Chondrocyte (in vitro differentiated cells): ENCODE measurements at regions not wholly inside any gene's neighbourhood (a gene's known extent, or its start where the extent isn't known, plus 50 kb on each side); places are given as distances from the start of the nearest gene placed in this dataset.

Source experiments
- DNase-seq: peaks from one replicate; pipeline ENCODE4 v3.0.0; 2021; ENCODE audit warnings: mixed read lengths, low spot score
- H3K27ac Mint-ChIP-seq: one replicate; pipeline ENCODE4 v1.8.0; 2021; ENCODE audit warnings: mild to moderate bottlenecking, moderate library complexity, mixed read lengths; ENCODE audit not compliant: unreplicated experiment
- H3K27me3 Mint-ChIP-seq: 2 replicates; pipeline ENCODE4 v1.8.0; 2021; ENCODE audit warnings: low read depth, mixed read lengths
- H3K36me3 Mint-ChIP-seq: 2 replicates; pipeline ENCODE4 v1.8.0; 2021; ENCODE audit warnings: low read depth, mixed read lengths
- H3K4me1 Mint-ChIP-seq: 2 replicates; pipeline ENCODE4 v1.8.0; 2021; ENCODE audit warnings: low read depth, mild to moderate bottlenecking, mixed read lengths
- H3K4me3 Mint-ChIP-seq: one replicate; pipeline ENCODE4 v1.8.0; 2021; ENCODE audit warnings: mild to moderate bottlenecking, moderate library complexity, mixed read lengths; ENCODE audit not compliant: unreplicated experiment
- H3K9me3 Mint-ChIP-seq: 2 replicates; pipeline ENCODE4 v1.8.0; 2021; ENCODE audit warnings: low read depth, mixed read lengths
- TF ChIP-seq, protein P1 (sequence below): fragments of 200-600 bp; sonication (generic); IDR thresholded peaks from 2 replicates; pipeline ENCODE4 v1.5.0; 2021; ENCODE audit warnings: antibody characterized with exemption, mild to moderate bottlenecking, moderate library complexity

DNA sequence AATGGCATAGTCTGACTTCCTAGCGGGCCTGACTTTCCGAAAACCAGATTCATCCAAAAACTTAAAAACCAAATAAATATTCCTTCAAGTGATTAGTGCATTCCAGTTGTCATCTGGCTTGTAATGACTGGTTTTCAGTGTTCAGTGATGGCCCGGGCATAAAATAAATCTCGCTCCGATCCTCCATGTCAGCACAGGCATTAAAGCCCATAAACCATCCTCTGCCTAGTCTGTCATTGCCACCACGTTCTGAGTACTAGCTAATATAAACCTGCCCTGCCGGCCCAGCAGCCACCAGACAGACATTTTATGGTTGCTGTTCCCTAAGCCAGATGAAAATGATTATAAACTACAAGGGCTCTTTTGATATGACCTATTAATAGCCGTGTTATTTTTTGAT lies 232.3 kb upstream of the GMDS start:
- Mint-ChIP-seq H3K4me3 (peak overlapping the region; percentile 18), H3K27ac (peak overlapping the region; percentile 96), H3K36me3 (no peaks in the 10 kb centered on the region), H3K4me1 (peaks cover 56% of the 10 kb centered on the region), H3K9me3 (peaks cover 11% of the 10 kb centered on the region), H3K27me3 (no peaks in the 10 kb centered on the region)
- no peak for DNase-seq
- TF ChIP-seq, protein P1, sequence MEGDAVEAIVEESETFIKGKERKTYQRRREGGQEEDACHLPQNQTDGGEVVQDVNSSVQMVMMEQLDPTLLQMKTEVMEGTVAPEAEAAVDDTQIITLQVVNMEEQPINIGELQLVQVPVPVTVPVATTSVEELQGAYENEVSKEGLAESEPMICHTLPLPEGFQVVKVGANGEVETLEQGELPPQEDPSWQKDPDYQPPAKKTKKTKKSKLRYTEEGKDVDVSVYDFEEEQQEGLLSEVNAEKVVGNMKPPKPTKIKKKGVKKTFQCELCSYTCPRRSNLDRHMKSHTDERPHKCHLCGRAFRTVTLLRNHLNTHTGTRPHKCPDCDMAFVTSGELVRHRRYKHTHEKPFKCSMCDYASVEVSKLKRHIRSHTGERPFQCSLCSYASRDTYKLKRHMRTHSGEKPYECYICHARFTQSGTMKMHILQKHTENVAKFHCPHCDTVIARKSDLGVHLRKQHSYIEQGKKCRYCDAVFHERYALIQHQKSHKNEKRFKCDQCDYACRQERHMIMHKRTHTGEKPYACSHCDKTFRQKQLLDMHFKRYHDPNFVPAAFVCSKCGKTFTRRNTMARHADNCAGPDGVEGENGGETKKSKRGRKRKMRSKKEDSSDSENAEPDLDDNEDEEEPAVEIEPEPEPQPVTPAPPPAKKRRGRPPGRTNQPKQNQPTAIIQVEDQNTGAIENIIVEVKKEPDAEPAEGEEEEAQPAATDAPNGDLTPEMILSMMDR, result no peak

DNA sequence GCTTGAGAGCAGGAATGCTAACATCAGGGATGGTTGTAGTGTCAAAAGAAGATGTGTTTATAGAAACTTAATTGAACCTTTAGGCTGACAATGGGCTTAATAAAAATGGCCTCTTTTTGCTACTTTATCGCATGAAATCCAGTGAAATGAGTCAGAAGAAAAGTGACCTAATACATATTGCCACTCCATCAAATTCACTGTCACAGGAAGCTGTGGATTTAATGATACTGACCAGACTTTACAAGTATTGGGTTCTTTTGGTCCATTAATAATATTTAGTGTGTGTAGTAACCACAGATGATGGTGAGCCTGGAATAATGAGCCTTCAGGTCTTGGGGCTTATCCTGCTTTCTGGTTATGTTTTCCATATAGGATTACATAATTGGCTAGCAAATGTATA lies 231.8 kb upstream of the GMDS start:
- Mint-ChIP-seq H3K4me3 (no peak overlapping the region), H3K9me3 (peaks cover 9% of the 10 kb centered on the region), H3K27ac (peak overlapping the region; percentile 96), H3K27me3 (no peaks in the 10 kb centered on the region), H3K4me1 (peaks cover 56% of the 10 kb centered on the region), H3K36me3 (no peaks in the 10 kb centered on the region)
- no peak for DNase-seq
- TF ChIP-seq, protein P1, result no peak

DNA sequence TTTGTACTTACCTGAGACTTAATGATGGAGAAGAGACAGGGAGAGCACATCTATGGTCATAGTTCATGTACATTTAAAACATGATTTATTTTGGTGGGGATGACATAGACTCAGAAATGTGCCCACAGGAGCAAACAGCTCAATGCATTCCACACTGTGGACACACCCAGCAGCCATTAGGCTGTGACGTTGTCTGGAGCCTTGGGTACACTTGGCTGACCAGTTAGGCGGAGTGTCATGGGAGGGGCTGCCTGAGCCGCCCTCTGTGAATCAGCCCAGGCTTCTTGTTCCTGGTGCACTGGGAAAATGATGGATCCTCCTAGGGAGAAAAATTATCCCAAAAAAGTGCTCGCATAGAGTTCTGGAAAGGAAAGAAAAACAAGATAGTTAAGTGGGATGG lies 231.0 kb upstream of the GMDS start:
- Mint-ChIP-seq H3K4me3 (peak overlapping the region; percentile 31), H3K9me3 (peaks cover 6% of the 10 kb centered on the region), H3K27me3 (no peaks in the 10 kb centered on the region), H3K27ac (peak overlapping the region; percentile 96), H3K4me1 (peaks cover 56% of the 10 kb centered on the region), H3K36me3 (no peaks in the 10 kb centered on the region)
- no peak for DNase-seq
- TF ChIP-seq, protein P1, result no peak

DNA sequence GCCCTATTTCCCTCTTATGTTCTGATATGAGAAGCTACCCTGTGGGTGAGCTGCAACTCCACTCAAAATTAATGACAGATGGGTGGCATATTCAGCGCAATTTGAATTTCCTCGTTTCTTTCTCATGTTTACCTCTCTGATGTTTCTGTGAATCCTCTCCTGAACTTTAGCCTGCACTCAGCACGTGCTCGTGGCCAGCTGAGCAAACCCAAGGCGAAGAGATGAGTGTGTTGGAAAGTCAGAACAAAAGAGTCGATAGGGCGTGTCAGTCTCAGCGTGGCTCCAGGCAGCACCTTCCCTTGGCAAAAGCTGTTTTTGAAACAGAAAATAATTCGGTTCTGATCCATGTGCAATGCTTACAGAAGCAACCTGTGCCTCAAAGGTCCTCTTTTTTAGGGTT lies 226.1 kb upstream of the GMDS start:
- Mint-ChIP-seq H3K27ac (no peak overlapping the region), H3K4me3 (no peak overlapping the region), H3K9me3 (peaks cover 6% of the 10 kb centered on the region), H3K4me1 (peaks cover 35% of the 10 kb centered on the region), H3K27me3 (no peaks in the 10 kb centered on the region), H3K36me3 (no peaks in the 10 kb centered on the region)
- TF ChIP-seq, protein P1, result no peak
- DNase-seq, result no peak

DNA sequence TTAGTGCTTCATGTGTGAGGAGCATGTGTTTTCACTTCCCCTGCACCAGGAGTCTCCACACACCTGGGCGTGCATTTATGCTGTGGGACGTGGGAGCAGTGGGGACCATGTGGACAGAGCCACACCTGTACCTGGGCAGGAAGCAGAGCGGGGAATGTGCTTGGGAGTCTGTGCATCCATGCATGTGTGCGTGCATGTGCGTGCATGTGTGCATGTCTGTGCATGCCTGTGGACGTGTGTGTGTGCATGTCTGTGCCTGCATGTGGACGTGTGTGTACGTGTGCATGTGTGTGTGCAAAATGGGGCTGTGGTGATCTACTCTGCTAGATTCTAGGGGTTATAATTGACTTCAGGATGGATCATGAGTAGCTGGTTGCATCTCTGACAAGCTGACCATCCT lies 224.0 kb upstream of the GMDS start:
- TF ChIP-seq, protein P1, result no peak
- H3K27ac Mint-ChIP-seq, result no peak overlapping the region
- H3K36me3 Mint-ChIP-seq, result no peaks in the 10 kb centered on the region
- H3K27me3 Mint-ChIP-seq, result no peaks in the 10 kb centered on the region
- peaks cover 24% of the 10 kb centered on the region for H3K4me1 Mint-ChIP-seq
- H3K9me3 Mint-ChIP-seq, result peaks cover 2% of the 10 kb centered on the region
- H3K4me3 Mint-ChIP-seq, result no peak overlapping the region
- no peak for DNase-seq
